GM12865 (cell line): ENCODE measurements at regions not wholly inside any gene's neighbourhood (a gene's known extent, or its start where the extent isn't known, plus 50 kb on each side); places are given as distances from the start of the nearest gene placed in this dataset.
A peak's percentile ranks its signal among the peaks of the same experiment; 100 is the strongest.

Experiments
- DNase-seq: peaks from one replicate; pipeline ENCODE4 v3.0.0; 2010; ENCODE audit warnings: low read depth
- H3K4me3 ChIP-seq: 2 replicates; pipeline ENCODE4 v1.5.1; 2011; ENCODE audit warnings: mild to moderate bottlenecking, low read depth, low read length, control low read depth
- TF ChIP-seq, protein P1 (sequence below): IDR thresholded peaks from 2 replicates; pipeline ENCODE4 v1.5.1; 2011; ENCODE audit warnings: low read length, control low read depth, low read depth, inconsistent platforms; ENCODE audit not compliant: insufficient read depth; ENCODE audit errors: missing control alignments

DNA sequence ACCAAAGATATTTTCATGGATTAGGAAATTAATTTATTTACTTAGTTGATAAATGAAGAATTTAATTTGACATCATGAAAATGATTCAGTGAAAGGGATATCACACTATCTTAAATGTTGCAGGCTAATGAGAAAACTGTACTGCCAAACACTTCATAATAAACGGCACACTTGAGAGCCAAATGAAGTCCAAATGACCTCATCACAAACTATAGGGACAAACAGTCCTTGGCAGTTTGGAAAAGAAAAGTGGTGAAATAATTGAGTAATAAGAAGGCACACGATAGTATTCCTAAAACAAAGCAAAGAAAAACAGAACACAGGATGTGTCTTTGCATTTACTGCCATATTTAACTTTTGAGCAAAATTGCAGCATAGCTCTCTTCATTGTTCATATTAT lies 116.9 kb upstream of the TLR4 start:
- H3K4me3 ChIP-seq = no peak overlapping the region
- TF ChIP-seq, protein P1, sequence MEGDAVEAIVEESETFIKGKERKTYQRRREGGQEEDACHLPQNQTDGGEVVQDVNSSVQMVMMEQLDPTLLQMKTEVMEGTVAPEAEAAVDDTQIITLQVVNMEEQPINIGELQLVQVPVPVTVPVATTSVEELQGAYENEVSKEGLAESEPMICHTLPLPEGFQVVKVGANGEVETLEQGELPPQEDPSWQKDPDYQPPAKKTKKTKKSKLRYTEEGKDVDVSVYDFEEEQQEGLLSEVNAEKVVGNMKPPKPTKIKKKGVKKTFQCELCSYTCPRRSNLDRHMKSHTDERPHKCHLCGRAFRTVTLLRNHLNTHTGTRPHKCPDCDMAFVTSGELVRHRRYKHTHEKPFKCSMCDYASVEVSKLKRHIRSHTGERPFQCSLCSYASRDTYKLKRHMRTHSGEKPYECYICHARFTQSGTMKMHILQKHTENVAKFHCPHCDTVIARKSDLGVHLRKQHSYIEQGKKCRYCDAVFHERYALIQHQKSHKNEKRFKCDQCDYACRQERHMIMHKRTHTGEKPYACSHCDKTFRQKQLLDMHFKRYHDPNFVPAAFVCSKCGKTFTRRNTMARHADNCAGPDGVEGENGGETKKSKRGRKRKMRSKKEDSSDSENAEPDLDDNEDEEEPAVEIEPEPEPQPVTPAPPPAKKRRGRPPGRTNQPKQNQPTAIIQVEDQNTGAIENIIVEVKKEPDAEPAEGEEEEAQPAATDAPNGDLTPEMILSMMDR = no peak
- DNase-seq = no peak

DNA sequence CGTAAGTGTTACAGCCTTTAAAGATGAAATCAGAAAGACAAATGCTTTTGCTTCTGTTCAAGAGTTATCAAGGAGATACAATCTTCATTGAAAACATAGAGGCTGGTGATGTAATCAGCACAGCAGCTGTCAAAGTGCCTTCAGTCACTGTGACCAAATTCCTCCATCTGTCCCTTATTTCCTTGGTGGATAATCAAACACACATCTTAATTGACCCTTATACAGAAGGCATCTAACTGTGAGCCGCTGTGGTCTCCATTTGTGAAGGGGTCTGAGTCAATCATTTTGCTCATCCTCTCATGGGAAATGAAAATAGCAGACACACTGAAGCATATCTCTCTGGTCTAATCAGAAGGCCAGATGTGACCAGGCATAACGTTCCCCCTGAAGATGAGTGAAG lies 130.1 kb upstream of the TLR4 start:
- DNase-seq = no peak
- H3K4me3 ChIP-seq = no peak overlapping the region
- TF ChIP-seq, protein P1 = no peak

DNA sequence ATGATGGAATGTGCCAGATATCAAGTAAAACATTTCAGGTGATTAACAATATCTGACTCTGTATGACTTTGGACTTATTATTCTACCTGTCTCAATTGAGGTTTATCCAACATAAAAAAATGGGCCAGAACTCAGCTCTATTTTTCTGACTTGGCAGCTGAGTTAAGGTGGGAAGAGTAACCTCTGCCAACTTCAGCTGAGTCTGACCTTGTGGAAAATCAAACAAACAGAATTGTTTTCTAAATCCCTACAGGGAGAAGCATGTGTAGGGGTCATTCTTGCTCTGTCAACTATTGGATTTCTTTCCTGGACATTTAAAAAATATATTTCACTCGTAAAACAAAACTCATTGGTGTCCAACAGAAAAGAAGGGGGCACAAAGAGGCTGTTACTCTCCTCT lies 139.4 kb upstream of the TLR4 start:
- TF ChIP-seq, protein P1 = no peak
- no peak overlapping the region for H3K4me3 ChIP-seq
- no peak for DNase-seq

DNA sequence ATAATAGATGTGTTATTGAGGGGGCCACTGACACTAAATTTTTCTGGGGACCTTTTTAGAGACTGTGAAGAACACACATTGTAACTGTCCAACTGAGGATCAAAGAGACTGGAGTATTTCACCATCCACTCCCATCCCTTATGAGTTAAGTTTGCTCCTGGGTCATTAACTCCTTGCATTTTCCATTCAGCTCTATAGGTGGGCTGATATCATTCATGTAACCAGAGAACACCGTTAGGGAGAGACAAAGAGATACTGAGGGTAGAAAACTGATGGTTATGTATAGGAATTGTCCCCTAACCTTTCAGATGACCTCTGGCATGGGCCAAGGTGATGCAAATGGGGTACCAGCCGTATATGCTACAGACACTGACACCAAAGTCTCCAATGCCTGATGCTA lies 142.4 kb upstream of the TLR4 start:
- no peak overlapping the region for H3K4me3 ChIP-seq

DNA sequence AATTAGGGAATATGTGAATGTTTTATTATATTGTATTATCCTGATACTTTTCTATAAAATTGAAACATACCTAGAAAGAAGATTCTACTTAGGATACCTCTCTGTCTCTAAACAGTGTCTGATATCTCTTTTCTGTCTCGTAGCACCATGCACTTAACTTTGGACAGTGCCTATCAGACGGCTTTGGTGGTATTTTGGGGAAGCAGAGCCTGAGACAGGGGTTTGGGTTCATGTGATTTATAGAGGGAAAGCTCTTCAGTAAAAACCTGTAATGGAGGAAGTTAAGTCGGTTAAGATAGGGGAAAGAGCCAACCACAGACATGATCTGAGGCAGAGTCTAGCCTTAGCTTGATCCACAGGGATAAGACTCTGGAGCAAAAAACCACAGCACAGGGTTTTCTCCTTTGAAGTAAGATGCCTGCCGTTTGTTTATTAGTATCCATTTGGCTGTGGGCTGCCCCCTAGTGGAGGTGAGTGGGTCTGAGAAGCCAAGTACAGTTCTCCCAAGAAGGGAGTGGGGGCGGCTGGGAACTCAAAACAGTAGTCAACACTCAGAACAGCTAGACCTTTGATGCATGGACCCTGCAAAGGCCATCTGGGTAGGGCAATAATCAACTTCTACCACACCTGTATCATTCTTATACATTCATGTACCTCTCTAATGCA lies 141.2 kb upstream of the ASTN2 start:
- no peak overlapping the region for H3K4me3 ChIP-seq
- TF ChIP-seq, protein P1 = peak; percentile 72
- DNase-seq = peak; percentile 68

More for the DNA sequence above, 142.4 kb upstream of the TLR4 start:
- TF ChIP-seq, protein P1 = no peak
- DNase-seq = no peak

DNA sequence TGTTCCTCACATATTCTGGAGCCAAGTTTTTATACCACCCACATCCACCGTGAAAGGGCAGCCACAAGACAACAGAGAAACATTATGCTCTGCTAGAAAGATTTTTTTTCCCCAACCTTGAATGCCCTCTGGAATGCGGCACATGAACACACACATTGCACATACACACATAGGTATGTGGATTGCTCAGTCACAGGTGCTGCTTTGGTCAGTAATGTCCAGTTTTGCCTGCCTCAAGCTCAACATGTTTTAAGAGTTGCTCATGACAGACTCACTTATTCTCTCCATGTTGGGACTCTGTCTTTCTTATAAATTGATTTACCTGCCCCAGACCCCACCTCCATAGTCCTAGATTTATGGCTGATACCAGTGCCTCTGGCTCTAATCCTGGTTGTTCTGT lies 138.0 kb upstream of the ASTN2 start:
- no peak for DNase-seq
- no peak overlapping the region for H3K4me3 ChIP-seq
- TF ChIP-seq, protein P1 = no peak

DNA sequence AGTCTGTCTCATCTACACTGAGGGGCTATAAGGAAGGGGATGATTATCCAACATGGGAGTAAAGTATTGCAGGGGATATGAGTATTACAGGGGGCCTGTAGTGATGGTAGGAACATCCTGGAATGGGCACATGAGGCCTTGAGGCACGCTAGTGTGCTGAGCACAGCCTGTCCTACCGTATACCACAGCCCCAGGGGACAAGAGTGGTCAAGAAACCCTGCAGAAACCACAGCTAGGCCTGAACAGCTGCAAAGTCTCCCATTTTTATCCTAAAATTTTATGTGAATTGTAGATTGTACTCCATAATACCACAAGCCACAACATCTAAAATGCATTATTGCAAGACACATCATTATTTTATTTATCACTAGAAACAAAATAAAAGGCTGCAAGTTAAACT lies 136.3 kb upstream of the ASTN2 start:
- DNase-seq = no peak
- TF ChIP-seq, protein P1 = no peak
- H3K4me3 ChIP-seq = no peak overlapping the region
